Fibroblast of lung (primary cell): ENCODE measurements at regions not wholly inside any gene's neighbourhood (a gene's known extent, or its start where the extent isn't known, plus 50 kb on each side); places are given as distances from the start of the nearest gene placed in this dataset.

Source experiments
- DNase-seq, 2 donors: peaks; one replicate each; pipeline versions ENCODE4 v3.0.0 to v3.0.0-alpha.2; 2010; ENCODE audit warnings: low read depth in 2 of 2
- H2AFZ ChIP-seq: 2 replicates; pipeline ENCODE4 v1.5.1; 2012; ENCODE audit warnings: low read length, control low read depth, inconsistent platforms
- H3K27ac ChIP-seq: 2 replicates; pipeline ENCODE4 v1.5.1; 2011; ENCODE audit warnings: low read length, control low read depth; ENCODE audit not compliant: insufficient read depth
- H3K27me3 ChIP-seq: 2 replicates; pipeline ENCODE4 v1.5.1; 2011; ENCODE audit warnings: mild to moderate bottlenecking, low read length; ENCODE audit not compliant: control insufficient read depth, insufficient read depth
- H3K36me3 ChIP-seq: 2 replicates; pipeline ENCODE4 v1.5.1; 2011; ENCODE audit warnings: low read length; ENCODE audit not compliant: control insufficient read depth, insufficient read depth
- H3K4me1 ChIP-seq: 2 replicates; pipeline ENCODE4 v1.5.1; 2011; ENCODE audit warnings: low read length; ENCODE audit not compliant: control insufficient read depth, insufficient read depth; ENCODE audit errors: extremely low read depth
- H3K4me2 ChIP-seq: 2 replicates; pipeline ENCODE4 v1.5.1; 2011; ENCODE audit warnings: low read length, control low read depth; ENCODE audit not compliant: insufficient read depth; ENCODE audit errors: extremely low read depth
- H3K4me3 ChIP-seq, 4 experiments: fragments of 200-600 bp in 1 of 4; sonication (generic) in 1 of 4; replicated peaks in 1 of 4; 2 replicates each; pipeline ENCODE4 v1.5.1; 2011 to 2016; ENCODE audit warnings: low read length in 4 of 4, low read depth in 3 of 4, mild to moderate bottlenecking in 3 of 4, control low read depth in 2 of 4, inconsistent platforms in 1 of 4, mixed read lengths in 1 of 4; ENCODE audit not compliant: insufficient read depth in 1 of 4; ENCODE audit errors: control extremely low read depth in 1 of 4
- H3K79me2 ChIP-seq: 2 replicates; pipeline ENCODE4 v1.5.1; 2012; ENCODE audit warnings: mild to moderate bottlenecking, low read length, inconsistent platforms; ENCODE audit not compliant: control insufficient read depth, insufficient read depth
- H3K9ac ChIP-seq: 2 replicates; pipeline ENCODE4 v1.5.1; 2011; ENCODE audit warnings: mild to moderate bottlenecking, low read length, control low read depth; ENCODE audit not compliant: insufficient read depth
- H3K9me3 ChIP-seq: 2 replicates; pipeline ENCODE4 v1.5.1; 2012; ENCODE audit warnings: low read depth, low read length; ENCODE audit not compliant: control insufficient read depth, insufficient read depth
- H4K20me1 ChIP-seq: 2 replicates; pipeline ENCODE4 v1.5.1; 2011; ENCODE audit warnings: low read length; ENCODE audit not compliant: control insufficient read depth, insufficient read depth; ENCODE audit errors: extremely low read depth
- EZH2 ChIP-seq: IDR thresholded peaks from 2 replicates; pipeline ENCODE4 v1.5.1; 2012; ENCODE audit warnings: low read length, control low read depth, mild to moderate bottlenecking; ENCODE audit errors: missing control alignments
- TF ChIP-seq, protein P1 (sequence below), 2 donors: IDR thresholded peaks in 1 of 2; conservative IDR thresholded peaks in 1 of 2; 1 replicate in 1 of 2; 2 replicates in 1 of 2; pipeline ENCODE4 v1.5.1; 2011 to 2012; ENCODE audit warnings: low read length in 2 of 2, control low read depth in 1 of 2, inconsistent platforms in 1 of 2, low read depth in 1 of 2, mild to moderate bottlenecking in 1 of 2

DNA sequence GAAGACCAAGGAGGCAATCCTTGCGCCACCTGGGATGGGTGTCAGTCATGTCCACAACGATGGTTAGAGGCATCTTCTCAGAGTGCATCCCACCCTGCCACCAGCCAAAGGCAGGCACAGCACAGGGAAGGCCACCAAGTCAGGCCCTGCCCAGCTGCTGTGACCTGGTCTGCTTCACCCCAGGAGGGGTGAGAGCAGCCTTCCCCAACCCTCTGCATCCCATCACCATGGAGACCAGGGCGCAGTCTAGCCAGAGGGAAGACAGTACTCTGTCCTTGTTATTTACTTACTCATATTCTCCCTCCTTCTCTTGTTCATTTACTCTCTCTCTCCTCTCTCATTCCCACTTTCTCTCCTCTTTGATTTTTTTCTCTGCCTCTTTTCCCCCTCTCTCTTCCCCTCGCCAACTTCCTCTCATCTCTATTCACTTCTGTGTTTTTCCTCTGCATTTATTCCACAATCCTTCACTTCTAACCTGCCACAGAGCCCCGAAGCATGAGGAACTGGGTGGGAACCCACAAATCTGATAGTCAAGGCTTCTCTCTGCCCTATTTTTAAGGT is 749.4 kb downstream of the UQCRFS1 start:
- DNase-seq = no peak
- no peaks in the 10 kb centered on the region for H3K9me3 ChIP-seq
- TF ChIP-seq EZH2 = no peak
- TF ChIP-seq, protein P1, sequence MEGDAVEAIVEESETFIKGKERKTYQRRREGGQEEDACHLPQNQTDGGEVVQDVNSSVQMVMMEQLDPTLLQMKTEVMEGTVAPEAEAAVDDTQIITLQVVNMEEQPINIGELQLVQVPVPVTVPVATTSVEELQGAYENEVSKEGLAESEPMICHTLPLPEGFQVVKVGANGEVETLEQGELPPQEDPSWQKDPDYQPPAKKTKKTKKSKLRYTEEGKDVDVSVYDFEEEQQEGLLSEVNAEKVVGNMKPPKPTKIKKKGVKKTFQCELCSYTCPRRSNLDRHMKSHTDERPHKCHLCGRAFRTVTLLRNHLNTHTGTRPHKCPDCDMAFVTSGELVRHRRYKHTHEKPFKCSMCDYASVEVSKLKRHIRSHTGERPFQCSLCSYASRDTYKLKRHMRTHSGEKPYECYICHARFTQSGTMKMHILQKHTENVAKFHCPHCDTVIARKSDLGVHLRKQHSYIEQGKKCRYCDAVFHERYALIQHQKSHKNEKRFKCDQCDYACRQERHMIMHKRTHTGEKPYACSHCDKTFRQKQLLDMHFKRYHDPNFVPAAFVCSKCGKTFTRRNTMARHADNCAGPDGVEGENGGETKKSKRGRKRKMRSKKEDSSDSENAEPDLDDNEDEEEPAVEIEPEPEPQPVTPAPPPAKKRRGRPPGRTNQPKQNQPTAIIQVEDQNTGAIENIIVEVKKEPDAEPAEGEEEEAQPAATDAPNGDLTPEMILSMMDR (conservative IDR thresholded peaks at IDR 0.05 in 1 of 2, IDR thresholded peaks at IDR 0.05 in 1 of 2; ENCODE audit: low read depth in 1 of 2, low read length in 2 of 2) = no peak
- H3K4me1 ChIP-seq = no peaks in the 10 kb centered on the region
- no peak overlapping the region for H3K9ac ChIP-seq
- no peaks in the 10 kb centered on the region for H3K79me2 ChIP-seq
- no peaks in the 10 kb centered on the region for H3K27me3 ChIP-seq
- H3K4me3 ChIP-seq = no peak overlapping the region
- H3K4me2 ChIP-seq = no peak overlapping the region
- H3K27ac ChIP-seq = no peak overlapping the region
- no peaks in the 10 kb centered on the region for H3K36me3 ChIP-seq
- no peak overlapping the region for H2AFZ ChIP-seq
- H4K20me1 ChIP-seq = no peaks in the 10 kb centered on the region

DNA sequence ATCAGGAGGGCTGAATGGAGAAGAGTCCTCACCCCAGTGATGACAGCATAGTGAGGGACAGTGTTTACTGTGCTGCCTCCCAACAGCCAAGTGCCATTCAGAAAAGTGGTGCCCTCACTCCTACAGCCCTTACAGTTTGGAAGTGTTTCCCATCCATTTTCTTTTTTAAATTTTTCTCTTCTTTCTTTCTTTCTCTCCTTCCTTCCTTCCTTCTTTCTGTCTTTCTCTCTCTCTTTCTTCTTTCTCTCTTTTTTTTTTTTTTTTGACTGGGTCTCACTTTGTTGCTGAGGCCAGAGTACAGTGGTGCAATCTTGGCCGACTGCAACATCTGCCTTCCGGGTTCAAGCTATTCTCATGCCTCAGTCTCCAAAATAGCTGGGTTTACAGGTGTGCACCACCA is 755.3 kb downstream of the UQCRFS1 start:
- H3K9ac ChIP-seq = no peak overlapping the region
- no peak for DNase-seq
- no peak overlapping the region for H3K4me3 ChIP-seq
- no peak overlapping the region for H3K4me2 ChIP-seq
- H3K9me3 ChIP-seq = no peaks in the 10 kb centered on the region
- H3K27me3 ChIP-seq = no peaks in the 10 kb centered on the region
- no peaks in the 10 kb centered on the region for H3K36me3 ChIP-seq
- no peaks in the 10 kb centered on the region for H3K79me2 ChIP-seq
- H3K4me1 ChIP-seq = no peaks in the 10 kb centered on the region
- no peaks in the 10 kb centered on the region for H4K20me1 ChIP-seq
- TF ChIP-seq, protein P1 (conservative IDR thresholded peaks at IDR 0.05 in 1 of 2, IDR thresholded peaks at IDR 0.05 in 1 of 2; ENCODE audit: low read depth in 1 of 2, low read length in 2 of 2) = no peak
- no peak for TF ChIP-seq EZH2
- H3K27ac ChIP-seq = no peak overlapping the region
- no peak overlapping the region for H2AFZ ChIP-seq

DNA sequence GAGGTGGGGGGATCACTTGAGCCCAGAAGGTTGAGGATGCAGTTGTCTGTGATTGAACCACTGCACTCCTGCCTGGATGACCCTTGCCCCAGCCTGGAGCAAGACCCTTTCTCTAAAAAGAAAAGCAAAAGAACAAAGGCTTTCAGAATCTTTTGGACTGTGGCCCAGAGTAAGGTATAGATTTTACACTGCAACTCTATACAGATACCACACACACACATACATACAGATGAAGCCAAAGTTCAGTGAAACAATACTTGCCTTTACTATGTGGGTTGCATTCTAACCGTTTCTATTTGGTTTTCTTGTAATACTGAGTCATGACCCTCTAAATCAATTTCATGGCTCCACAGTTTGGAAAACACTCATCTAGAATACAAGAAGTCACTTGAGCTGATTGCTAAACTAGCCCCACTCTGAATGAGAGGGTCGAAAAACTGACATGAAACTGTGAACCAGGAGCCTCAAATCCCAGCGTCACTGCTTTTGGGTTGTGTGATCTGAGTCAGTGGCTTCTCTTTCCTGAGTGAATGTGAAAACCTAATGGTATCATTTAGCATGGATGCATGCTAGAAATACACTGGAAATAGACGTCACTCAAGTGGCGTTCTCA is 756.1 kb downstream of the UQCRFS1 start:
- no peak for DNase-seq
- H3K4me1 ChIP-seq = no peaks in the 10 kb centered on the region
- H3K36me3 ChIP-seq = no peaks in the 10 kb centered on the region
- no peaks in the 10 kb centered on the region for H3K9me3 ChIP-seq
- H3K9ac ChIP-seq = no peak overlapping the region
- H2AFZ ChIP-seq = no peak overlapping the region
- TF ChIP-seq, protein P1 (conservative IDR thresholded peaks at IDR 0.05 in 1 of 2, IDR thresholded peaks at IDR 0.05 in 1 of 2; ENCODE audit: low read depth in 1 of 2, low read length in 2 of 2) = no peak
- TF ChIP-seq EZH2 = no peak
- no peak overlapping the region for H3K27ac ChIP-seq
- H3K79me2 ChIP-seq = no peaks in the 10 kb centered on the region
- H3K4me2 ChIP-seq = no peak overlapping the region
- H3K4me3 ChIP-seq = no peak overlapping the region
- H3K27me3 ChIP-seq = no peaks in the 10 kb centered on the region
- H4K20me1 ChIP-seq = no peaks in the 10 kb centered on the region
